Colon (tissue), 2 donors: ENCODE measurements at regions not wholly inside any gene's neighbourhood (a gene's known extent, or its start where the extent isn't known, plus 50 kb on each side); places are given as distances from the start of the nearest gene placed in this dataset.
"Not testable (repeated sequence)": the region's sequence is repeated elsewhere in the genome, so short reads cannot be mapped to it uniquely, and the experiment has no call there.

Experiments
- FAIRE-seq: peaks from 2 replicates; lab custom pipeline; 2012; peaks lifted over from hg19 to GRCh38; lab: Jason Lieb, UNC
- donor health status: control.
- donor health status: control.

GRCh38 chr15:87470923-87471322 is 785.6 kb downstream of the NTRK3 start:
- FAIRE-seq: no peak

GRCh38 chr15:87463956-87464355 is 792.6 kb downstream of the NTRK3 start:
- not testable (repeated sequence) for FAIRE-seq

- FAIRE-seq: no peak
Observed at GRCh38 chr15:87461631-87462030, 794.9 kb downstream of the NTRK3 start.

DNA sequence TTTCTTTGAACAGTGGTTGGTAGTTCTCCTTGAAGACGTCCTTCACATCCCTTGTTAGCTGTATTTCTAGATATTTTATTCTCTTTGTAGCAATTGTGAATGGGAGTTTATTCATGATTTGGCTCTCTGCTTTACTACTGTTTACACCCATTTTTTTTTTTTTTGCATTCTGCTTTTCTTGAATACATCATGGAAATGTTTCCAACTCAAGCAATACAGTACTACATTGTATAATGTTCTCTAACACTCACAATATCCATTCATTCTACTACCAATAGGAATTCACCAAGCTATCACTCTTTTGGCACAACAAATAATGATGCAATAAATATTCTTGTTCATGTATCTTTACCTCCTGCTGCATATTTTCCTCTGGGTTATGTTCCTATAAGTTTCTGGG is 801.7 kb downstream of the NTRK3 start:
- no peak for FAIRE-seq

DNA sequence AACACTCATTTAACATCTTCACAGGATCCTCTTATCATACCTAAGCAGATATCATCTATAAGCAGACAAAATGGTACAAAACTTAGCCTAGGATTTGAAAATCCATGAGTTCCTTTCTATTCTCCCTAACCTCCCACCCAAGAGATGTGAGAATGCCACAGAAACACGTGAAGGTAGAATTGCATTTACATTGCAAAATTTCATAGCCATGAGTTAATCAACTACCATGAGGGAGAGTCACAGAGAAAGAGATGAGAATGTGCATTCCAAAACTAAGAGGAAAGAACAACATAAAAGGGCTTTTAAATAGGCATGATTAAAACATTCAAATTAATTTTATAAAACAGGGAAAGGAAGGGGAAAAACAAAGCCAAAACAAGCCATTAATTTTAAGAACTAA is 806.2 kb downstream of the NTRK3 start:
- FAIRE-seq: no peak

DNA sequence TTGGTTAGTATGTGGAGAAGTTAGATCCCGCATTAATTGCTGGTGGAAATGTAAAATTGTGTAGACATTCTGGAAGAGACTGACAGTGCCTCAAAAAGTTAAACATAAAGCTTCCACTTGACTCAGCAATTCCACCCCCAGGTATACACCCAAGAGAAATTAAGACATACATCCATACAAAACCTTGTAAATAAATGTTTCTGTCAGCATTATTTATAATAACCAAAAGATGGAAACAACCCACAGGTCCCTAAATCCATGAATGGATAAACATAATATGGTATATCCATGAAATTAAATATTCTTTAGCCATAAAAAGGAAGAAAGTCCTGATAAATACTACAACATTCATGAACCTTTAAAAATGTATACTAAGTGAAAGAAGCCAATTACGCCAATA is 817.4 kb downstream of the NTRK3 start:
- FAIRE-seq: no peak

DNA sequence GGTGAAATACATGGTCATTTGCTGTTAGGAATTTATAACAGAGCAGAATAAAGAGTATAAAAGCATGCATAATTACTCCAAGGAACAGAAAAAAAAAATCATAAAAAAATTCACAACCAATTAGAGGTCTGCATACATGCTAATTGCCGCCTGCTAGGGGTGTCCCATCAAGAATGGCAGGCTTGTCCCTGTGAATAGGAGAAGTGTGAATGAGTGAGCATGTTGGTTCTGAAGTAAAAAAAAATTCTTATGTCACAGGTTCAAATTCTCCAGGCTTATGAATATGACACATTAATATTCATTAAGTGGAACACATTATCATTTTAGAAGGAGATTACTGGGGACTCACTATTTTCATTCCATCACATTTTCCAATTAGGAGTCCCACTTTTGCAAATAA is 822.7 kb downstream of the NTRK3 start:
- no peak for FAIRE-seq

- no peak for FAIRE-seq
Observed at GRCh38 chr15:87429754-87430153, 826.8 kb downstream of the NTRK3 start.

GRCh38 chr15:87420017-87420416 is 836.5 kb downstream of the NTRK3 start:
- no peak for FAIRE-seq

DNA sequence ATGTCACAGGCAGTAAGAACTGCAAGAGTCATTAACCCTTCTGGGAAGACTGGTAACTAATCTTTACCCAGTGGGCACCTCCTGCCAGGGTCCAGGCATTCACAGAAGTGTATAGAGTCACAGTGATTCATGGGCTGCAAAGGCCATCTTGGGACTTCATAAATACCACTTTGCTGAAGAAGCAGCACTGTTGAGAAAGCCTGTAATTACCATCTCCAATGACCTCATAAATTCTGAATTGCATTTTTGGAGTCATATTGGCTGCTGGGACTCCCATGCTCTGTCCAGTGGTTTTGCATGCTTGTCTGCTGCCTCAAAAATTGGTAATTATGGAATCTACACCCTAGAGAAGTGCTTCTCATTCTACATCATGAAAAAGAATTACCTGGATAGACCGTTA is 837.2 kb downstream of the NTRK3 start:
- FAIRE-seq: no peak

- FAIRE-seq: no peak
Observed at GRCh38 chr15:87416591-87417257, 839.8 kb downstream of the NTRK3 start.

DNA sequence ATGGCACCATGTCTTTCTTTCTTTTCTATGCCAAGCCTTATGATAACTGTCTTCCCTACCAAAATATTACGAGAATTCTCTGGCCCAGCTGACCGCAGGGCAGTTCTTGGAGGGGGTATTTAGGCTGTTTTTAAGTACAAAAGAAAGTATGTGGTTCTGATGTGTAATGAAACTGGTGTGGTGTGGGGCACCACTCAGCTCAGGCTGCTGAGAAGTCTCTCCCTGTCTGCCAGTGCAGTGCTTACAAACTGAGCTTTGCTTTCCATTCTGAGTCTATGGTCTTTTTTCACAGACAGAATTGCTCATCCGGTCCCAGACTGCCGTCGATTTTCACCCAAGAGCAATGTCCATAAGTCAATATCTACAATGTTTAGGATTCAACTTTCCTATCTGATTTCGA is 847.6 kb downstream of the NTRK3 start:
- FAIRE-seq: no peak

DNA sequence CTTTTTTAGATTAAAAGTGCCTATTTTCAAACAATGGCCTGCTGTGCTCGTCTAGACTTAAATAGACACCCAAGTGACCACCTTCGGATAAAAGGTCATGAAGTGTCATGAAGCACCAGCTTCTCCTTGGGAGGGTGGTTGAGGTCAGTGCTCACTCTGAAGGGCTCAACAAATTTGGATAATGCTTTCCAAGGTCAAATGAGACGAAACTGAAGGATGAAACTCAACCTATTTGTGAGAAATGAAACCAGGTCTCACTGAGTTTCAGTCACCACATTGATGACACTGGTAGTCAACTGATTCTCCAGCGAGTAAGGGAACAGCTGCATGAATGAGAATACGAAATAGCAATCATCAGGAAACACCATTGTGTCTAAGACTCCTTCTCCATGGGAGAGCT is 852.6 kb downstream of the NTRK3 start:
- FAIRE-seq: no peak

- no peak for FAIRE-seq
Observed at GRCh38 chr15:87401973-87402372, 854.6 kb downstream of the NTRK3 start.

DNA sequence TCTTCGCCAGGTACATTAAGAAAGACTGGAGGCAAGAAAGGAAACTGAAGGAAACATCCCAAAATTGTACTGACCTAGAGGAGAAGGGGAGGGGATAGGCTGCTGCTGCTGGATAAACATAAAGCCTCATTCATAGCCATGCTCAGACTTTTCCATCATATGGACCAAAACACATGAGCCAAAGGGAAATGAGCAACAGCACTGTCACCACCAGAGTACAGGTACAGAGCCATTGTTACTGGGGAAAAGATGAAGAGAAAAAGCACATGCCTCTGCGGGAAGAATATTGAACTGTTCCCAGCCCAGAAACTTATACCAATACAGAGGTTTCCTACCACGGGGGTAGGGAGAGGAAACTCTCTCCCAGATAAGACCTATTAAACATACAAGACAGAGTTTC is 861.9 kb downstream of the NTRK3 start:
- no peak for FAIRE-seq

DNA sequence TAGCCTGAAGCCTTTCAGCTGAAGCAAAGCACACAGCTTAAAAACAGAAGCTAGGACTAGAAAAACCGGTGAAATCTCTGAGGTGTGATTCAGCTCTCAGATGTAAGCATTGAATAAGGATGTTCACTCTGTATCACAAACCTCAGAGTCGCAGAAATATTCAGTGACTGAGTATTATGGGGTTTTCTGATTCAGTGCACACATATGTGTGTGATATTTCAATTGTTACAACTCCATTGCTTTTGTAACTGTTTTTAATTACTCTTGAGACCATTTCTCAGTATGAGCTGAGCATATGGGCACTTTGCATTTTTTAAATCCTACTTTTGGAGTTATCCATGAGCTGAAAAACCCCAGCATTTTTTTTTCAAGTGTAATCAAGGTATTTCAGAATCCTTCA is 868.8 kb downstream of the NTRK3 start:
- FAIRE-seq: no peak

DNA sequence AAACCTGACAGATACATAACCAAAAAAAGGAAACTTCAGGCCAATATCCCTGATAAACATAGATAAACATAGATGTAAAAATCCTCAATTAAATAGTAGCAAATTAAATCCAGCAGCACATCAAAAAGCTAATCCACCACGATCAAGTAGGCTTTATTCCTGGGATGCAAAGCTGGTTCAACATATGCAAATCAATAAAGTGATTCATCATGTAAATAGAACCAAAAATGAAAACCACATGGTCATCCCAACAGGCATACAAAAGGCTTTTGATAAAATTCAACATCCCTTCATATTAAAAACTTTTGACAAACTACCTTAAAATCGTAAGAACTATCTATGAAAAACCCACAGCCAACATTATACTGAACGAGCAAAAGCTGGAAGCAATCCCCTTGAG is 882.2 kb downstream of the NTRK3 start:
- FAIRE-seq: no peak

GRCh38 chr15:87369269-87369668 is 887.3 kb downstream of the NTRK3 start:
- no peak for FAIRE-seq

GRCh38 chr15:87368511-87368910 is 888.0 kb downstream of the NTRK3 start:
- FAIRE-seq: no peak

DNA sequence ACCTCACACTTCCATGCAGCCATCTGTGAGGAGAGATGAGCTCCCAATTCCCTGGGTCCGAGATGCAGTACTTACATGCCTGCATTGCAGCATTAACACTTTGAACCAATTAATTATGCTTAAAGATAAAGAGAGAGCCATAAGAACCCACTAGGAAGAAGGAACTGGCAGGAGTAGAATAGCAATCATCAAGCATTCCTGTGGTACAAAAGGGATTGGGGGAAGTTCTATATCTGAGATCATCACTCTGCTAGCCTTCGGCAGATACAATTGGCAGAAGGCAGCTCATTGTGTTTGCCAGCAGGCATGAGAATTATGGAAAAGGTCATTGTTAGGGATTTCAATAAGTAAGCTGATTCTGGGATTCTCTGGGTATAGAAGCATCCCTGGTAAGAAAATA is 891.4 kb downstream of the NTRK3 start:
- FAIRE-seq: no peak

DNA sequence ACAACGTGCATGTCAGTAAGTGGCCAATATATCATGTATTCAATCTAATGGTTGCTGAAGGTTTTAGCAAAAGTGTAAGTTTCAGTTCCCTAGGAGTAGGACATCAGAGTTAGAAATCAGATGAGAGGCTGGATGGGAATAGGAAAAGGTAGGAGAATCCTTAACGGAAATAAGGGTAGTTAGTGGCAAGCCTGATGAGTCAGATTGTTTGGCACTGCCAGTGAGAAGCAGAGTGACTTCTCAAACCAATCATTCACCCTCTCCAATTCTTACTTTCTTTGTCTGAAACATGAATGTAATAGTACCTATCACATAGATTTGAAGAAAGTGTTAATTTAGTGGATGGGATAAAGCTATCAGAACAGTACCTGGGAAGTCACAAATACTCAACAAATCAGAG is 894.0 kb downstream of the NTRK3 start:
- no peak for FAIRE-seq

- no peak for FAIRE-seq
Observed at GRCh38 chr15:87357637-87358313, 898.8 kb downstream of the NTRK3 start.

- no peak for FAIRE-seq
Observed at GRCh38 chr15:87355946-87356345, 900.6 kb downstream of the NTRK3 start.
